Common myeloid progenitor, CD34-positive (primary cell): ENCODE measurements at regions not wholly inside any gene's neighbourhood (a gene's known extent, or its start where the extent isn't known, plus 50 kb on each side); places are given as distances from the start of the nearest gene placed in this dataset.

Source experiments
- CTCF ChIA-PET: fragments of 350-600 bp; sonication (Branson Sonifier 250); formaldehyde crosslinking; loops from one replicate; lab custom pipeline; 2021; ENCODE audit warnings: antibody characterized with exemption; lab: Charles Lee
- POLR2A ChIA-PET: fragments of 350-600 bp; sonication (Branson Sonifier 250); formaldehyde crosslinking; loops from one replicate; lab custom pipeline; 2021; ENCODE audit warnings: antibody characterized with exemption; lab: Charles Lee
- DNase-seq, 3 donors: peaks; one replicate each; pipeline versions ENCODE4 v3.0.0 to v3.0.0-alpha.2; 2013
- H3K27ac ChIP-seq, 2 experiments: 1 replicate in 1 of 2; 2 replicates in 1 of 2; pipeline ENCODE4 v1.7.0; 2013; ENCODE audit warnings: inconsistent platforms in 2 of 2, low read length in 2 of 2, mild to moderate bottlenecking in 2 of 2, low read depth in 1 of 2, moderate library complexity in 1 of 2; ENCODE audit not compliant: severe bottlenecking in 2 of 2, insufficient read depth in 1 of 2, poor library complexity in 1 of 2
- H3K27me3 ChIP-seq, 5 experiments: replicated peaks in 2 of 5; 1 replicate in 3 of 5; 2 replicates in 2 of 5; pipeline versions ENCODE4 v1.6.1 to v1.7.0; 2013; ENCODE audit warnings: low read length in 4 of 5, mild to moderate bottlenecking in 2 of 5, moderate library complexity in 2 of 5, inconsistent platforms in 1 of 5; ENCODE audit not compliant: insufficient read depth in 5 of 5, control insufficient read depth in 4 of 5
- H3K36me3 ChIP-seq, 4 experiments: 1 replicate in 2 of 4; 2 replicates in 2 of 4; pipeline versions ENCODE4 v1.6.1 to v1.7.0; 2013; ENCODE audit warnings: low read length in 3 of 4, control low read depth in 1 of 4, mild to moderate bottlenecking in 1 of 4; ENCODE audit not compliant: control insufficient read depth in 4 of 4, insufficient read depth in 4 of 4
- H3K4me1 ChIP-seq, 4 experiments: 1 replicate in 3 of 4; 2 replicates in 1 of 4; pipeline versions ENCODE4 v1.6.1 to v1.7.1; 2013; ENCODE audit warnings: low read length in 3 of 4, mild to moderate bottlenecking in 3 of 4, control low read depth in 1 of 4, inconsistent platforms in 1 of 4, moderate library complexity in 1 of 4; ENCODE audit not compliant: control insufficient read depth in 4 of 4, insufficient read depth in 4 of 4; ENCODE audit errors: control extremely low read depth in 1 of 4
- H3K4me3 ChIP-seq, 7 experiments: 1 replicate in 4 of 7; 2 replicates in 3 of 7; pipeline versions ENCODE4 v1.5.1 to v1.7.0; 2013; ENCODE audit warnings: mild to moderate bottlenecking in 7 of 7, low read length in 6 of 7, moderate library complexity in 6 of 7, inconsistent platforms in 2 of 7, low read depth in 2 of 7, control low read depth in 1 of 7; ENCODE audit not compliant: insufficient read depth in 4 of 7, control insufficient read depth in 1 of 7; ENCODE audit errors: extremely low read depth in 1 of 7
- H3K9me3 ChIP-seq, 5 experiments: 1 replicate in 4 of 5; 2 replicates in 1 of 5; pipeline versions ENCODE4 v1.6.1 to v1.7.1; 2013; ENCODE audit warnings: low read length in 4 of 5, mild to moderate bottlenecking in 2 of 5, inconsistent platforms in 1 of 5, low read depth in 1 of 5, moderate library complexity in 1 of 5; ENCODE audit not compliant: control insufficient read depth in 4 of 5, insufficient read depth in 2 of 5; ENCODE audit errors: control extremely low read depth in 1 of 5
- WGBS: methylation state at CpG from one replicate; pipeline ENCODE4 v1.1.5; 2013; ENCODE audit not compliant: insufficient coverage; 5-methylcytosine and 5-hydroxymethylcytosine counted together

GRCh38 chr2:15753811-15754702 is 162.4 kb downstream of the DDX1 start:
- H3K27ac ChIP-seq, result no peak overlapping the region
- no peak overlapping the region for H3K4me3 ChIP-seq
- no peaks in the 10 kb centered on the region for H3K27me3 ChIP-seq
- CTCF ChIA-PET, result interaction anchor here (1.5 kb wide), 1 partner anchor 17 kb away, joined by 3 read pairs; no protein-coding TSS in a partner anchor
- DNase-seq, result no peak
- H3K36me3 ChIP-seq, result no peaks in the 10 kb centered on the region
- H3K4me1 ChIP-seq, result peaks cover 0 to 3% (median 0%) of the 10 kb centered on the region in 4 experiments
- POLR2A ChIA-PET, result no interaction called here
- H3K9me3 ChIP-seq, result peaks cover 0 to 14% (median 2%) of the 10 kb centered on the region in 5 experiments
- WGBS, result 96% methylated on average over 9 of the region's 15 CpGs

- DNase-seq, result no peak
- H3K36me3 ChIP-seq, result no peaks in the 10 kb centered on the region
- H3K27me3 ChIP-seq, result no peaks in the 10 kb centered on the region
- ChIA-PET POLR2A (no interaction called here), CTCF (interaction anchor here (1.5 kb wide), 1 partner anchor 16 kb away, joined by 3 read pairs; no protein-coding TSS in a partner anchor)
- H3K9me3 ChIP-seq, result peaks cover 0 to 14% (median 2%) of the 10 kb centered on the region in 5 experiments
- H3K27ac ChIP-seq, result no peak overlapping the region
- H3K4me3 ChIP-seq, result no peak overlapping the region
- H3K4me1 ChIP-seq, result peaks cover 0 to 1% (median 0%) of the 10 kb centered on the region in 4 experiments
- WGBS, result 98% methylated on average over 5 of the region's 5 CpGs
Measured at GRCh38 chr2:15754703-15755099, 163.0 kb downstream of the DDX1 start.

GRCh38 chr2:15755528-15755927 is 163.9 kb downstream of the DDX1 start:
- H3K9me3 ChIP-seq, result peaks cover 0 to 14% (median 2%) of the 10 kb centered on the region in 5 experiments
- ChIA-PET CTCF (interaction anchor here (1.5 kb wide), 1 partner anchor 16 kb away, joined by 3 read pairs; no protein-coding TSS in a partner anchor), POLR2A (no interaction called here)
- 100% methylated on average over 1 of the region's 2 CpGs for WGBS
- H3K36me3 ChIP-seq, result no peaks in the 10 kb centered on the region
- H3K4me1 ChIP-seq, result peaks cover 0 to 7% (median 3%) of the 10 kb centered on the region in 4 experiments
- H3K27me3 ChIP-seq, result no peaks in the 10 kb centered on the region
- DNase-seq, result no peak
- no peak overlapping the region for H3K4me3 ChIP-seq
- H3K27ac ChIP-seq, result no peak overlapping the region

GRCh38 chr2:15756011-15756550 is 164.4 kb downstream of the DDX1 start:
- DNase-seq, result no peak
- Histone ChIP-seq H3K27ac (no peak overlapping the region), H3K27me3 (no peaks in the 10 kb centered on the region), H3K4me3 (no peak overlapping the region), H3K36me3 (no peaks in the 10 kb centered on the region), H3K9me3 (peaks cover 0 to 14% (median 2%) of the 10 kb centered on the region in 5 experiments), H3K4me1 (peaks cover 0 to 13% (median 6%) of the 10 kb centered on the region in 4 experiments)
- ChIA-PET POLR2A (no interaction called here), CTCF (no interaction called here)
- 100% methylated on average over 1 of the region's 2 CpGs for WGBS

GRCh38 chr2:15756882-15757819 is 165.5 kb downstream of the DDX1 start:
- H3K36me3 ChIP-seq, result no peaks in the 10 kb centered on the region
- H3K9me3 ChIP-seq, result peaks cover 0 to 14% (median 2%) of the 10 kb centered on the region in 5 experiments
- no peaks in the 10 kb centered on the region for H3K27me3 ChIP-seq
- CTCF ChIA-PET, result interaction anchor here (1.6 kb wide), 1 partner anchor 27 kb away, joined by 5 read pairs; no protein-coding TSS in a partner anchor
- no peak overlapping the region for H3K4me3 ChIP-seq
- DNase-seq, result no peak
- WGBS, result 100% methylated on average over 8 of the region's 10 CpGs
- POLR2A ChIA-PET, result no interaction called here
- no peak overlapping the region for H3K27ac ChIP-seq
- peaks cover 0 to 15% (median 8%) of the 10 kb centered on the region in 4 experiments for H3K4me1 ChIP-seq

GRCh38 chr2:15757820-15758586 is 166.3 kb downstream of the DDX1 start:
- Histone ChIP-seq H3K4me3 (no peak overlapping the region), H3K27ac (no peak overlapping the region), H3K9me3 (peaks cover 0 to 14% (median 2%) of the 10 kb centered on the region in 5 experiments), H3K36me3 (no peaks in the 10 kb centered on the region), H3K27me3 (no peaks in the 10 kb centered on the region), H3K4me1 (peaks cover 0 to 15% (median 8%) of the 10 kb centered on the region in 4 experiments)
- DNase-seq, result no peak
- WGBS, result 100% methylated on average over 3 of the region's 8 CpGs
- POLR2A ChIA-PET, result no interaction called here
- CTCF ChIA-PET, result interaction anchor here (1.6 kb wide), 1 partner anchor 28 kb away, joined by 5 read pairs; no protein-coding TSS in a partner anchor
